ENCODE measurements at regions not wholly inside any gene's neighbourhood (a gene's known extent, or its start where the extent isn't known, plus 50 kb on each side); places are given as distances from the start of the nearest gene placed in this dataset.

DNA sequence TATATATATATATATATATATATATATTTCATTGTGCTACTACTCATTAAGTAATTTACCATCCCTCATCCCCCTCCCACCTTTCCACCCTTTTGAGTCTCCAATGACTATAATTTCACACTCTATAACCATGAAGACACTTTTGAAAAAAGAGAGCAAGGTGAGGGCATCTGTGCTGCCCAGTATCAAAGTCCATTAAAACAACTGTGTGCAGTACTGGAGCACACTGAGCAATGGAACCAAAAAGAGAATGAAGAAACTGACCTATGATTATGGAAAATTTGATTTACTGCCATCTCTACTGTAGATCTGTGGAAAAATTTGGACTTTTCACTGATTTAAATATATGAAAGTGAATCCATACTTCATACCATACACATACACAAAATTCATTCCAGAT, 217.9 kb downstream of the COL4A1 start:
- DNase-seq: no peak
- no peak for TF ChIP-seq TAF1 (IDR thresholded peaks at IDR 0.05; ENCODE audit: borderline replicate concordance, low read depth, low read length)
- TF ChIP-seq RCOR1 (IDR thresholded peaks at IDR 0.05; ENCODE audit: low read length): no peak
- TF ChIP-seq SMC3 (IDR thresholded peaks at IDR 0.05; ENCODE audit: low read depth, low read length): no peak
- no peak for TF ChIP-seq MXI1 (IDR thresholded peaks at IDR 0.05; ENCODE audit: low read depth, low read length)
- no peak for TF ChIP-seq TEAD4 (IDR thresholded peaks at IDR 0.05; ENCODE audit: borderline replicate concordance, insufficient read depth)
- TF ChIP-seq, protein P1, sequence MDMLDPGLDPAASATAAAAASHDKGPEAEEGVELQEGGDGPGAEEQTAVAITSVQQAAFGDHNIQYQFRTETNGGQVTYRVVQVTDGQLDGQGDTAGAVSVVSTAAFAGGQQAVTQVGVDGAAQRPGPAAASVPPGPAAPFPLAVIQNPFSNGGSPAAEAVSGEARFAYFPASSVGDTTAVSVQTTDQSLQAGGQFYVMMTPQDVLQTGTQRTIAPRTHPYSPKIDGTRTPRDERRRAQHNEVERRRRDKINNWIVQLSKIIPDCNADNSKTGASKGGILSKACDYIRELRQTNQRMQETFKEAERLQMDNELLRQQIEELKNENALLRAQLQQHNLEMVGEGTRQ (IDR thresholded peaks at IDR 0.05; ENCODE audit: borderline replicate concordance, low read depth, low read length): no peak
- TF ChIP-seq, protein P2, sequence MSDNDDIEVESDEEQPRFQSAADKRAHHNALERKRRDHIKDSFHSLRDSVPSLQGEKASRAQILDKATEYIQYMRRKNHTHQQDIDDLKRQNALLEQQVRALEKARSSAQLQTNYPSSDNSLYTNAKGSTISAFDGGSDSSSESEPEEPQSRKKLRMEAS (IDR thresholded peaks at IDR 0.05; ENCODE audit: low read depth): no peak
- TF ChIP-seq SIN3A (IDR thresholded peaks at IDR 0.05; ENCODE audit: borderline replicate concordance, low read depth, low read length): no peak
- TF ChIP-seq RXRA (IDR thresholded peaks at IDR 0.05; ENCODE audit: borderline replicate concordance, low read depth): no peak
- TF ChIP-seq GATA2 (CRISPR knock-in tag; IDR thresholded peaks at IDR 0.05): no peak
- no peak for TF ChIP-seq RAD21 (IDR thresholded peaks at IDR 0.05; ENCODE audit: low read length)
- TF ChIP-seq, protein P3, sequence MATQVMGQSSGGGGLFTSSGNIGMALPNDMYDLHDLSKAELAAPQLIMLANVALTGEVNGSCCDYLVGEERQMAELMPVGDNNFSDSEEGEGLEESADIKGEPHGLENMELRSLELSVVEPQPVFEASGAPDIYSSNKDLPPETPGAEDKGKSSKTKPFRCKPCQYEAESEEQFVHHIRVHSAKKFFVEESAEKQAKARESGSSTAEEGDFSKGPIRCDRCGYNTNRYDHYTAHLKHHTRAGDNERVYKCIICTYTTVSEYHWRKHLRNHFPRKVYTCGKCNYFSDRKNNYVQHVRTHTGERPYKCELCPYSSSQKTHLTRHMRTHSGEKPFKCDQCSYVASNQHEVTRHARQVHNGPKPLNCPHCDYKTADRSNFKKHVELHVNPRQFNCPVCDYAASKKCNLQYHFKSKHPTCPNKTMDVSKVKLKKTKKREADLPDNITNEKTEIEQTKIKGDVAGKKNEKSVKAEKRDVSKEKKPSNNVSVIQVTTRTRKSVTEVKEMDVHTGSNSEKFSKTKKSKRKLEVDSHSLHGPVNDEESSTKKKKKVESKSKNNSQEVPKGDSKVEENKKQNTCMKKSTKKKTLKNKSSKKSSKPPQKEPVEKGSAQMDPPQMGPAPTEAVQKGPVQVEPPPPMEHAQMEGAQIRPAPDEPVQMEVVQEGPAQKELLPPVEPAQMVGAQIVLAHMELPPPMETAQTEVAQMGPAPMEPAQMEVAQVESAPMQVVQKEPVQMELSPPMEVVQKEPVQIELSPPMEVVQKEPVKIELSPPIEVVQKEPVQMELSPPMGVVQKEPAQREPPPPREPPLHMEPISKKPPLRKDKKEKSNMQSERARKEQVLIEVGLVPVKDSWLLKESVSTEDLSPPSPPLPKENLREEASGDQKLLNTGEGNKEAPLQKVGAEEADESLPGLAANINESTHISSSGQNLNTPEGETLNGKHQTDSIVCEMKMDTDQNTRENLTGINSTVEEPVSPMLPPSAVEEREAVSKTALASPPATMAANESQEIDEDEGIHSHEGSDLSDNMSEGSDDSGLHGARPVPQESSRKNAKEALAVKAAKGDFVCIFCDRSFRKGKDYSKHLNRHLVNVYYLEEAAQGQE (IDR thresholded peaks at IDR 0.05; ENCODE audit: low read depth, low read length): no peak
- no peak for TF ChIP-seq GABPA (IDR thresholded peaks at IDR 0.05; ENCODE audit: low read depth)
- no peak for TF ChIP-seq CHD2 (IDR thresholded peaks at IDR 0.05; ENCODE audit: low read length, partially characterized antibody)
- TF ChIP-seq MEF2A (IDR thresholded peaks at IDR 0.05; ENCODE audit: borderline replicate concordance, low read depth): no peak
- no peak for TF ChIP-seq NFIC (IDR thresholded peaks at IDR 0.05; ENCODE audit: borderline replicate concordance)
- TF ChIP-seq ELF1 (IDR thresholded peaks at IDR 0.05): no peak
- no peak for TF ChIP-seq EP300 (IDR thresholded peaks at IDR 0.05; ENCODE audit: borderline replicate concordance in 1 of 2, low read depth in 1 of 2, low read length in 1 of 2)
- no peak for TF ChIP-seq NRF1 (IDR thresholded peaks at IDR 0.05; ENCODE audit: low read depth, low read length)
- TF ChIP-seq, protein P4, sequence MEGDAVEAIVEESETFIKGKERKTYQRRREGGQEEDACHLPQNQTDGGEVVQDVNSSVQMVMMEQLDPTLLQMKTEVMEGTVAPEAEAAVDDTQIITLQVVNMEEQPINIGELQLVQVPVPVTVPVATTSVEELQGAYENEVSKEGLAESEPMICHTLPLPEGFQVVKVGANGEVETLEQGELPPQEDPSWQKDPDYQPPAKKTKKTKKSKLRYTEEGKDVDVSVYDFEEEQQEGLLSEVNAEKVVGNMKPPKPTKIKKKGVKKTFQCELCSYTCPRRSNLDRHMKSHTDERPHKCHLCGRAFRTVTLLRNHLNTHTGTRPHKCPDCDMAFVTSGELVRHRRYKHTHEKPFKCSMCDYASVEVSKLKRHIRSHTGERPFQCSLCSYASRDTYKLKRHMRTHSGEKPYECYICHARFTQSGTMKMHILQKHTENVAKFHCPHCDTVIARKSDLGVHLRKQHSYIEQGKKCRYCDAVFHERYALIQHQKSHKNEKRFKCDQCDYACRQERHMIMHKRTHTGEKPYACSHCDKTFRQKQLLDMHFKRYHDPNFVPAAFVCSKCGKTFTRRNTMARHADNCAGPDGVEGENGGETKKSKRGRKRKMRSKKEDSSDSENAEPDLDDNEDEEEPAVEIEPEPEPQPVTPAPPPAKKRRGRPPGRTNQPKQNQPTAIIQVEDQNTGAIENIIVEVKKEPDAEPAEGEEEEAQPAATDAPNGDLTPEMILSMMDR (IDR thresholded peaks at IDR 0.05): no peak
- Histone ChIP-seq H4K20me1 (ENCODE audit: insufficient read depth) (no peaks in the 10 kb centered on the region), H3K4me1 (ENCODE audit: control insufficient read depth in 1 of 2, insufficient read depth in 2 of 2, low read depth in 1 of 2, low read length in 1 of 2) (no peaks in the 10 kb centered on the region), H3K4me3 (ENCODE audit: low read depth in 2 of 2, low read length in 1 of 2) (no peak overlapping the region), H2AFZ (ENCODE audit: low read depth) (no peak overlapping the region), H3K4me2 (no peak overlapping the region), H3K9me3 (peaks cover 6% of the 10 kb centered on the region; the same call in 1 of the 2 replicates), H3K9me2 (no peaks in the 10 kb centered on the region), H3F3A (replicated peaks; ENCODE audit: insufficient read depth) (no peaks in the 10 kb centered on the region), H3K79me2 (ENCODE audit: insufficient read depth) (no peaks in the 10 kb centered on the region), H3K36me3 (replicated peaks in 1 of 2; ENCODE audit: control insufficient read depth in 1 of 2, insufficient read depth in 2 of 2, low read length in 1 of 2) (no peaks in the 10 kb centered on the region), H3K27me3 (ENCODE audit: insufficient read depth) (no peaks in the 10 kb centered on the region), H3K27ac (ENCODE audit: low read depth in 2 of 2, low read length in 1 of 2) (no peak overlapping the region), H3K9ac (no peak overlapping the region)
- ChIA-PET CTCF (interaction anchor here (0.7 to 1.9 kb wide), 3 partner anchors 13 to 1406 kb away, joined by 3 to 8 read pairs (median 3); no protein-coding TSS in a partner anchor), POLR2A (no interaction called here)
